ENCODE measurements at regions not wholly inside any gene's neighbourhood (a gene's known extent, or its start where the extent isn't known, plus 50 kb on each side); places are given as distances from the start of the nearest gene placed in this dataset.
"Not testable (repeated sequence)": the region's sequence is repeated elsewhere in the genome, so short reads cannot be mapped to it uniquely, and the experiment has no call there.

DNA sequence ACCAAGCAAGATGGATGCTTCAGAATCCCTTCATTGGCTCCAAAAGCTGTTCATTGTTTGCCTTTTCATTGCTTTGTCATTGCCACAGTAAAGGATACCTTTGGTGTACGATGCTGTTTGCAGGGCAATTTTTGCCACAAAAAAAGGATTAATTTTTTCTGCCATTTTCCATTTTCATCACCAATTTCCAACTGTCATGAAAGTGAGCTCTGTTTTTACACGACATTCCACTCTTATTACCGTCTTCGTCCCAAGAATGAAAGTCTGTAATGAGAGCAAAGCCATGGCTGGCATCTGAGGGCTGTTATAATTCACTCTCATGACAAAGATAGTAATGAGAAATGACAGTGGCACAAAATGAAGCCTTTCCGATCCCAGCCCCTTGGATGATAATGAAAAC lies 272.7 kb upstream of the DCN start:
- Histone ChIP-seq H3K9ac (ENCODE audit: insufficient read depth in 1 of 2, low read length in 2 of 2) (no peak overlapping the region), H3K27ac (ENCODE audit: low read depth in 1 of 2, low read length in 1 of 2) (no peak overlapping the region), H3K9me3 (ENCODE audit: control insufficient read depth in 4 of 4, insufficient read depth in 3 of 4, low read length in 3 of 4) (no peaks in the 10 kb centered on the region), H3K4me1 (ENCODE audit: control insufficient read depth in 5 of 5, insufficient read depth in 5 of 5, low read length in 5 of 5) (no peaks in the 10 kb centered on the region), H3K4me3 (no peak overlapping the region), H3K27me3 (ENCODE audit: control insufficient read depth in 3 of 3, insufficient read depth in 3 of 3, low read length in 2 of 3) (no peaks in the 10 kb centered on the region), H3K36me3 (ENCODE audit: control insufficient read depth in 4 of 4, insufficient read depth in 4 of 4, low read length in 4 of 4) (no peaks in the 10 kb centered on the region)
- WGBS, 2 donors = 70 to 74% methylated on average over 5 of the region's 5 CpGs
- DNase-seq (no peak), ATAC-seq (ENCODE audit: insufficient read depth, low FRiP score) (no peak)
- TF ChIP-seq, protein P1, sequence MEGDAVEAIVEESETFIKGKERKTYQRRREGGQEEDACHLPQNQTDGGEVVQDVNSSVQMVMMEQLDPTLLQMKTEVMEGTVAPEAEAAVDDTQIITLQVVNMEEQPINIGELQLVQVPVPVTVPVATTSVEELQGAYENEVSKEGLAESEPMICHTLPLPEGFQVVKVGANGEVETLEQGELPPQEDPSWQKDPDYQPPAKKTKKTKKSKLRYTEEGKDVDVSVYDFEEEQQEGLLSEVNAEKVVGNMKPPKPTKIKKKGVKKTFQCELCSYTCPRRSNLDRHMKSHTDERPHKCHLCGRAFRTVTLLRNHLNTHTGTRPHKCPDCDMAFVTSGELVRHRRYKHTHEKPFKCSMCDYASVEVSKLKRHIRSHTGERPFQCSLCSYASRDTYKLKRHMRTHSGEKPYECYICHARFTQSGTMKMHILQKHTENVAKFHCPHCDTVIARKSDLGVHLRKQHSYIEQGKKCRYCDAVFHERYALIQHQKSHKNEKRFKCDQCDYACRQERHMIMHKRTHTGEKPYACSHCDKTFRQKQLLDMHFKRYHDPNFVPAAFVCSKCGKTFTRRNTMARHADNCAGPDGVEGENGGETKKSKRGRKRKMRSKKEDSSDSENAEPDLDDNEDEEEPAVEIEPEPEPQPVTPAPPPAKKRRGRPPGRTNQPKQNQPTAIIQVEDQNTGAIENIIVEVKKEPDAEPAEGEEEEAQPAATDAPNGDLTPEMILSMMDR (IDR thresholded peaks at IDR 0.05; ENCODE audit: control extremely low read depth, extremely low read depth) = no peak

DNA sequence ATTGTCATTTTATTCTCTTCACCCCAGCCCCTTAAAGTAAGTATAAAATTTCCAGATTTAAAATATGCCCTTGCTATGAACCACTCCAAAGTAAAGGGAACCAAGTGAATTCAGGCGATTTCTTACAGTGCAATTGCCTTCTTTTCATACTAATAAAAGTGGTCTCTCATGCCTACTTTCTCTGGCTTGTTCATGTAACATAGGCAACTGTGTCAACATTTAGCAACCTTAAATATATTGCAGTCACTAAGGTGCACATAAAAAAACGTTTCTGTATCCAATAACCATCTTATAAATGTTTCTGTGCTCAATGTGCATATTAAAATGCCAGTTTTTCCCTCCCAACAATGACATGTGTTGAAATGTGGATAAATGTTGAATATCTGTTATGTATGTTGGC lies 271.6 kb upstream of the DCN start:
- no peak for DNase-seq
- Histone ChIP-seq H3K27ac (ENCODE audit: low read depth in 1 of 2, low read length in 1 of 2) (no peak overlapping the region), H3K36me3 (ENCODE audit: control insufficient read depth in 4 of 4, insufficient read depth in 4 of 4, low read length in 4 of 4) (no peaks in the 10 kb centered on the region), H3K4me1 (ENCODE audit: control insufficient read depth in 5 of 5, insufficient read depth in 5 of 5, low read length in 5 of 5) (no peaks in the 10 kb centered on the region), H3K27me3 (ENCODE audit: control insufficient read depth in 3 of 3, insufficient read depth in 3 of 3, low read length in 2 of 3) (no peaks in the 10 kb centered on the region), H3K9me3 (ENCODE audit: control insufficient read depth in 4 of 4, insufficient read depth in 3 of 4, low read length in 3 of 4) (no peaks in the 10 kb centered on the region), H3K4me3 (no peak overlapping the region), H3K9ac (ENCODE audit: insufficient read depth in 1 of 2, low read length in 2 of 2) (no peak overlapping the region)
- 54 to 60% methylated on average over 2 of the region's 2 CpGs for WGBS, 2 donors
- TF ChIP-seq, protein P1 (IDR thresholded peaks at IDR 0.05; ENCODE audit: control extremely low read depth, extremely low read depth) = no peak
- no peak for ATAC-seq (ENCODE audit: insufficient read depth, low FRiP score)

DNA sequence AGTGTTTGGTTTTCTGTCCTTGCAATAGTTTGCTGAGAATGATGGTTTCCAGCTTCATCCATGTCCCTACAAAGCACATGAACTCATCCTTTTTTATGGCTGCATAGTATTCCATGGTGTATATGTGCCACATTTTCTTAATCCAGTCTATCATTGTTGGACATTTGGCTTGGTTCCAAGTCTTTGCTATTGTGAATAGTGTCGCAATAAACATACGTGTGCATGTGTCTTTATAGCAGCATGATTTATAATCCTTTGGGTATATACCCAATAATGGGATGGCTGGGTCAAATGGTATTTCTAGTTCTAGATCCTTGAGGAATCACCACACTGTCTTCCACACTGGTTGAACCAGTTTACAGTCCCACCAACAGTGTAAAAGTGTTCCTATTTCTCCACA lies 269.8 kb upstream of the DCN start:
- no CpG with 5 or more reads among the region's 2 CpGs for WGBS, 2 donors
- H3K36me3 ChIP-seq (ENCODE audit: control insufficient read depth in 4 of 4, insufficient read depth in 4 of 4, low read length in 4 of 4); H3K4me3 ChIP-seq: not testable (repeated sequence)

DNA sequence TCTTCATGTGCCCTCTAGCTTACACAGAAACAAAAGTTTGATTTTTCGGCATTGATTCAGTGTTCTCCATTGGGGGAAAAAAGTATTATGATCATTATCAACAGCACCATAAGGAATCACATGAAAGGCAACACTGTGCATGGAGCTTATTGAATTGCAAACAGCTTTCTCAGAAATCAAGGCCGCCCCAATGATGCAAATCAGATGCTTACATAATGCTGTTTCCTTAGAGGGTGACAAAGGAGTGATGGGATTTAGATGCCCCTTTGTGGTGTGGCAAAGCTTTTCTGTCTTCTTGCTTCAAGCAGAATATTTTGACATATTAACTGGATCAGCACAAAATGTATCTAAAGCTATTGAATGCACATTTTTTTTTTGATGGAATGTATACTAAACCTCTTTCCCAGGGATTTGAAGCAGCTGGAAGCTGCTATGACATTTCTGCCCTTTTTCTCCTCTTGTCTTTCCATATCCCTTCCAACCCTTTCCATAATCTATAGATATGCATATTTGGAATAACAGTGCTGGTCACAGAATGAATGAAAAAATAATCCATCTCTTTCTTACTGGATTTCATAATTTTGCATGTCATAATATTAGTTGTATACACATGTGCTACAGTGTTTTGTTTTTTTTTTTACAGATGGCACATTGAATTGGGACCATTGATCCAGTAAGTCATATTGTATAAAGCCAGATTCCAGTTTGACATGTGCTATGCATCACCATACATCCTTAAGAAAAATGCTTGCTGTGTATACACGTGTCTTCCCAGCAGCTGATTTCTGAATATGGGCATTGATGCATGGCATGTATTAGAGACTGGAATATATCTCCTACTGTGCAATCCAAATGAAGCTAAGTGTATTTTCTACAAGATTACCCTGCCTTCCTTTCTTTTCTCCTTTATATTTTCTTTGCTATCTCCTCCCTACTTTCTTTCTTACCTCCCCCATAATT lies 259.7 kb upstream of the DCN start:
- H3K9ac ChIP-seq (ENCODE audit: insufficient read depth in 1 of 2, low read length in 2 of 2) = no peak overlapping the region
- peaks cover 0 to 16% (median 3%) of the 10 kb centered on the region in 5 donors for H3K4me1 ChIP-seq (ENCODE audit: control insufficient read depth in 5 of 5, insufficient read depth in 5 of 5, low read length in 5 of 5)
- H3K27ac ChIP-seq (ENCODE audit: low read depth in 1 of 2, low read length in 1 of 2) = no peak overlapping the region
- no peaks in the 10 kb centered on the region for H3K27me3 ChIP-seq (ENCODE audit: control insufficient read depth in 3 of 3, insufficient read depth in 3 of 3, low read length in 2 of 3)
- no peaks in the 10 kb centered on the region for H3K36me3 ChIP-seq (ENCODE audit: control insufficient read depth in 4 of 4, insufficient read depth in 4 of 4, low read length in 4 of 4)
- H3K9me3 ChIP-seq (ENCODE audit: control insufficient read depth in 4 of 4, insufficient read depth in 3 of 4, low read length in 3 of 4) = no peaks in the 10 kb centered on the region
- ATAC-seq (ENCODE audit: insufficient read depth, low FRiP score) (no peak), DNase-seq (peak in 1 of 3 donors; percentile 38)
- WGBS, 2 donors = 84 to 86% methylated on average over 3 of the region's 3 CpGs
- no peak overlapping the region for H3K4me3 ChIP-seq
- TF ChIP-seq, protein P1 (IDR thresholded peaks at IDR 0.05; ENCODE audit: control extremely low read depth, extremely low read depth) = no peak

More for the DNA sequence above, 269.8 kb upstream of the DCN start:
- H3K9me3 ChIP-seq (ENCODE audit: control insufficient read depth in 4 of 4, insufficient read depth in 3 of 4, low read length in 3 of 4); H3K9ac ChIP-seq (ENCODE audit: insufficient read depth in 1 of 2, low read length in 2 of 2); H3K27me3 ChIP-seq (ENCODE audit: control insufficient read depth in 3 of 3, insufficient read depth in 3 of 3, low read length in 2 of 3); ATAC-seq (ENCODE audit: insufficient read depth, low FRiP score); H3K27ac ChIP-seq (ENCODE audit: low read depth in 1 of 2, low read length in 1 of 2); H3K4me1 ChIP-seq (ENCODE audit: control insufficient read depth in 5 of 5, insufficient read depth in 5 of 5, low read length in 5 of 5); DNase-seq: not testable (repeated sequence)
